ENCODE measurements at regions not wholly inside any gene's neighbourhood (a gene's known extent, or its start where the extent isn't known, plus 50 kb on each side); places are given as distances from the start of the nearest gene placed in this dataset.
"Not testable (repeated sequence)": the region's sequence is repeated elsewhere in the genome, so short reads cannot be mapped to it uniquely, and the experiment has no call there.

GRCh38 chr18:14606546-14606945, 63.1 kb upstream of the POTEC start:
- not testable (repeated sequence) for DNase-seq (ENCODE audit: low read depth); H3K4me3 ChIP-seq (ENCODE audit: low read depth, low read length)

GRCh38 chr18:14607360-14607759, 64.0 kb upstream of the POTEC start:
- not testable (repeated sequence) for H3K4me3 ChIP-seq (ENCODE audit: low read depth, low read length); DNase-seq (ENCODE audit: low read depth)

DNA sequence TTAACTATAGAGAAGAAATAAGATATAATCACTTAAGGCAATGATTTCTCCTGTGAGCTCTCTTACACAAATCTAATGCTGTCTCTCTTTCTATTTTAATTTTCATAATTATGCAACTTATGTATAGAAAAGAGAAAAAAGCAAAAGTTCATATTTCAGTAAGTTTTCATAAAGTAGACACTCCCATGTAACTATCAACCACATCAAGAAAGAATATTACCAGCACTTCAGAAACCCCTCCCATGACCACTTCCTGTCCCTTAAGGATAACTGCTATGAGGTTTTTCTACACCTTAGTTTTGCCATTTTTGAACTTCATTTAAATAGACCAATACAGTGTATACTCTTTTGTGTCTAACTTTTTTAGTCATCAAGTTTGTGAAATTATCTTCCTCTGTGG, 69.0 kb upstream of the POTEC start:
- H3K4me3 ChIP-seq (ENCODE audit: low read depth, low read length); DNase-seq (ENCODE audit: low read depth): not testable (repeated sequence)

DNA sequence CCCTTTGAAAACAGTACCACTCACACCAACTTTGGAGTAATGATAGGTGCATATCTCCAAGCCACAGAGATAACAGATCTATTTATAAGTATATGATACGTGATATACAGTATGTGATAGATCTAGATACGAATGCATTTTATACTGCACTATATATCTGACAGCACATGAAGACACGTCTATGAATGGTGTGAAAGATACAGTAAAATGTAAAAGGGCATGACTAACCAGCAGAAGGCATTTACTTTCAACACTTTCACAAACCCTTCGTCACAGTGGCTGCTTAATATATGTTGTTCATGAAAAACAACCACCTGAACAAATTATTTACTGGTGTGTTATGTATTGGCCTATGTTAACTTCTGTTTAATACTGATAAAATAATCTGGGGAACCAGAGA, 71.1 kb upstream of the POTEC start:
- H3K4me3 ChIP-seq (ENCODE audit: low read depth, low read length); DNase-seq (ENCODE audit: low read depth): not testable (repeated sequence)

- DNase-seq (ENCODE audit: low read depth); H3K4me3 ChIP-seq (ENCODE audit: low read depth, low read length): not testable (repeated sequence)
Observed at GRCh38 chr18:14627336-14627735, 83.9 kb upstream of the POTEC start.

- not testable (repeated sequence) for H3K4me3 ChIP-seq (ENCODE audit: low read depth, low read length); DNase-seq (ENCODE audit: low read depth)
Observed at GRCh38 chr18:14628323-14628978, 85.1 kb upstream of the POTEC start.

DNA sequence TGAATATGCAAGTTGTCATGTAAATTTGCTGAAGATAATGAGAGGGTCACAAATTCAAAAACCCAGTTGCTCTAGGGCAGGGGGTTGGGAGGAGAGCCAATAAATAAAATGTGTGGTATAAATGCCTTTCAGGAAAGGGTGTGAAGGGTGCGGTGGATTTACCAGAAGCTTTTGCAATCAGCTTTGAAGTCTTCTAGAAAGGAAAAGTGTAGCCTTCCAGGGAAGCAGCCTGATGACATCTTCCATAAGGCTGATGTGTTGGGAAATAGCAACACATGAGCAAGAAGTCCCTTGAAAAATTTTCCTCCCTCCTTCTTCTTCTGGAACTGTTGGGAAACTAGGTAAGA, 85.6 kb upstream of the POTEC start:
- H3K4me3 ChIP-seq (ENCODE audit: low read depth, low read length); DNase-seq (ENCODE audit: low read depth): not testable (repeated sequence)

GRCh38 chr18:14632976-14633375, 89.6 kb upstream of the POTEC start:
- not testable (repeated sequence) for DNase-seq (ENCODE audit: low read depth)

DNA sequence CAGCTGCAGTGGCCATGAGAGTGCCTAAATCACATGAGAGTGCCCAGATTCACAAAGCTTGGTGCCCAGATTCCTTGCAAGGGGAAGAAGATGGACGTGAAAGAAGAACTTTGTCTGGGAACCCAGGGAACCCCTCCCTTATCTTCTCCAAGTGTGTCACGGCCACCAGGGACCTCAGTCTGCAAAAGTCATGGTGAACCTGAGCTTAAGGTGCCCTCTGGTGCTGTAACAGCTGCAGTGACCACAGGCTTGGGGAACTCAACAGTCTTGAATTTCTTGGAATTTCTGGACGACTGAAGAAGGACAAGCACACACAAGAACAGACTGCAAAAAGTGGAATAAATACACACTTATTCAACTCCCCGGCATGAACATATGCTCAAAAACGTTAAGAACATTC, 94.6 kb upstream of the POTEC start:
- not testable (repeated sequence) for H3K4me3 ChIP-seq (ENCODE audit: low read depth, low read length); DNase-seq (ENCODE audit: low read depth)

More at GRCh38 chr18:14632976-14633375, 89.6 kb upstream of the POTEC start:
- H3K4me3 ChIP-seq (ENCODE audit: low read depth, low read length), result not testable (repeated sequence)

GRCh38 chr18:14641121-14641520, 97.7 kb upstream of the POTEC start:
- not testable (repeated sequence) for H3K4me3 ChIP-seq (ENCODE audit: low read depth, low read length); DNase-seq (ENCODE audit: low read depth)

DNA sequence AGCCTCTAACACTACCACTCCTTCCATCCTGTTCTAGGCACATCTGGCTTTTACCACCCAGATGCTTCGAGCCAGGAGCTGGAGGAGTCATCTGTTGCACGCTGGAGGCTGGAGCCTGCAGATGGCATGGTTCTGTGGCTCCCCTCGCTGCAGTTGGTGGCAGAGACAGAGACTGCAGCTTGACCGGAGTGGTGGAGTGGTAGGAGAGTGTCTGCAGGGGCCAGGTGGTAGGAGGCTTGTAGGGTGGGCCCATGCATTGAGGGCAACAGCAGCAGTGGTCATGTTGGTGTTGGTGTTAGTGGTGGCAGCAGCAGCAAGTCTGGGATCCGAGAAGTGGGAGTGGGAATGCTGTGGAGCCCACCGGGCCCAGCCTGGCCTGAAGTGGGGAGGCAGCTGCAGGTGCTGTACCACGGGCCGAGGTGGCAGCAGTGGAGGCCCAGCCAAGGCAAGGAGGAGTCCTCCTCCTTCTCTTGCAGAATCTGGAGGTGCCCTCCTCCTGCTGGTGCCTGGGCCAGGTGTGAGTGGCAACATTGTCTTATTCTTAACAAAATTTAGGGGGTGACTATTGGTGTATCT, 100.4 kb upstream of the POTEC start:
- not testable (repeated sequence) for H3K4me3 ChIP-seq (ENCODE audit: low read depth, low read length); DNase-seq (ENCODE audit: low read depth)

DNA sequence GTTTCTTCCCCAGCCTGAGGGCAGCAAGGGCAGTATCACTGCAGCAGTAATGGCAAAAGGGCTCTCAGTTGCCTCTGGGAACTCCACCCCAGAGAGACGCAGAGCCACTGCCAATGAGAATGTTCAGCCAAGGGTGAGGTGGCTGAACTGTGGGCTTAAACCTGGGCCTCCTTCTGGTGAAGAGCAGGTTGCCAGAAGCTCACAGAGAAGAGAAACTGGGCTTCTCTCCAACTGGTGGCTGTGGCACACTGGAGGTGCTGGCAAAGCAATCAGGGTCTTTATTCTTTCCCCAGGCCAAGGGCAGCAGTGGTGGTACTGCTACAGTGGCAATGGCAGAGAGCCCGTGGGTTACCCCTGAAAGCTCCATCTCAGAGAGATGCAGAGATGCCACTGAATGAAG, 54.9 kb upstream of the ANKRD30B start:
- not testable (repeated sequence) for DNase-seq (ENCODE audit: low read depth); H3K4me3 ChIP-seq (ENCODE audit: low read depth, low read length)

- DNase-seq (ENCODE audit: low read depth); H3K4me3 ChIP-seq (ENCODE audit: low read depth, low read length): not testable (repeated sequence)
Observed at GRCh38 chr18:14693882-14694281, 54.1 kb upstream of the ANKRD30B start.

- H3K4me3 ChIP-seq (ENCODE audit: low read depth, low read length), result not testable (repeated sequence)
- DNase-seq (ENCODE audit: low read depth), result peak; percentile 9
Observed at GRCh38 chr18:14698006-14698405, 50.0 kb upstream of the ANKRD30B start.
